Stimulated activated naive CD8-positive, alpha-beta T cell treated with anti-CD3 and anti-CD28 coated beads, Interleukin-15, amount 100 ng/mL, for 72 hours (primary cell): ENCODE measurements at regions not wholly inside any gene's neighbourhood (a gene's known extent, or its start where the extent isn't known, plus 50 kb on each side); places are given as distances from the start of the nearest gene placed in this dataset.

Source experiments
- ATAC-seq: fragments of 150-1000 bp; cut with Tn5 transposase; 2 replicates; pipeline ENCODE4 v1.10.0; 2021; ENCODE audit warnings: mild to moderate bottlenecking, moderate library complexity
- DNase-seq, 2 donors: peaks; one replicate each; pipeline ENCODE4 v3.0.0; 2021 to 2022
- H3K27ac Mint-ChIP-seq, 2 donors: one replicate each; pipeline ENCODE4 v1.8.0; 2022; ENCODE audit warnings: mild to moderate bottlenecking in 2 of 2, mixed read lengths in 2 of 2, moderate library complexity in 2 of 2
- H3K27me3 Mint-ChIP-seq: one replicate; pipeline ENCODE4 v1.8.0; 2022; ENCODE audit warnings: mixed read lengths
- H3K4me1 Mint-ChIP-seq: one replicate; pipeline ENCODE4 v1.8.0; 2022; ENCODE audit warnings: mild to moderate bottlenecking, mixed read lengths
- H3K4me3 Mint-ChIP-seq, 2 donors: one replicate each; pipeline ENCODE4 v1.8.0; 2022; ENCODE audit warnings: mild to moderate bottlenecking in 2 of 2, mixed read lengths in 2 of 2, moderate library complexity in 1 of 2
- H3K9me3 Mint-ChIP-seq, 2 donors: one replicate each; pipeline ENCODE4 v1.8.0; 2022; ENCODE audit warnings: mixed read lengths in 2 of 2

DNA sequence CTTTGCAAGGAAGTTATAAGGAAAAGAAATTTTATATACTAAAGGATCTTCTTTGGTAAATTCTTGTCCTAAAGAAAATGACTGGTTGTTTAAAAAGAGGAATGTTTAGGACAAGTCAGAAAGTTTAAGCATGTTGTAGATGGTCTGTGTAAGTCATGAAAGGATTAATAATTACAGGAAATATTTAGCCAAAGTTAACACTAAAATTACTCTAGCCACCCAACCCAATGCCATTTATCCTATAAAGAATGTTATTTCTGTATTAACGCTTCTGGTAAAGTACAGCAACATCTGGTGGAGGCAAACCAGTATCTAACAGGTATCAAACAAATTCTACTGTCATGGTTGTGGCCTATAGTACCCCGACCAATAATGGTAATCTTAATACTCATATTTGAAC, 546.9 kb upstream of the PKDCC start:
- H3K9me3 Mint-ChIP-seq, result peaks cover 13 to 31% of the 10 kb centered on the region in 2 donors
- no peak for ATAC-seq

DNA sequence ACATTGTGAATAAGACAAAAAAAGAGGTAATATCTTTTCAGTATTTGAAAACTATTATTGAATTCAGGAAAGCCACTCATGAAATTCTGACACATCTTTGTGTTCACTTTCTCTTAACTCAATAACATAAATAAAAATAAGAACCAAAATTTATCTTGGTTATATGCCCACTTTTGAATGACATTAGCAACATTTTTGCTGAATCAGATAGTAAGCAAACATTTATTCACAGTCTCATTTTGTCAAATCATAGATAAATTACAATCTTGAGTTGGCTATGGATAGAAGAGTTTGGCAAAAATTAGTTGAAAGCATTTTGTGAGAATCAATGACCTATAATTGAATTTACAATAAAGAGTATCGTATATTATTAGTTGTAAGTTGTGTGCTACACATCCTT, 545.1 kb upstream of the PKDCC start:
- no peak for DNase-seq
- Mint-ChIP-seq H3K27me3 (no peaks in the 10 kb centered on the region), H3K4me1 (no peaks in the 10 kb centered on the region), H3K27ac (no peak overlapping the region), H3K4me3 (no peak overlapping the region), H3K9me3 (peaks cover 10 to 21% of the 10 kb centered on the region in 2 donors)
- ATAC-seq, result no peak

More for the DNA sequence above, 546.9 kb upstream of the PKDCC start:
- no peak overlapping the region for H3K27ac Mint-ChIP-seq
- no peaks in the 10 kb centered on the region for H3K4me1 Mint-ChIP-seq
- no peaks in the 10 kb centered on the region for H3K27me3 Mint-ChIP-seq
- H3K4me3 Mint-ChIP-seq, result no peak overlapping the region
- no peak for DNase-seq

- peaks cover 10 to 21% of the 10 kb centered on the region in 2 donors for H3K9me3 Mint-ChIP-seq
- H3K4me3 Mint-ChIP-seq, result no peak overlapping the region
- ATAC-seq, result no peak
- no peak overlapping the region for H3K27ac Mint-ChIP-seq
- no peaks in the 10 kb centered on the region for H3K27me3 Mint-ChIP-seq
- no peaks in the 10 kb centered on the region for H3K4me1 Mint-ChIP-seq
- DNase-seq, result no peak
Measured at GRCh38 chr2:41504532-41504931, 543.3 kb upstream of the PKDCC start.

- DNase-seq, result no peak
- Mint-ChIP-seq H3K27me3 (no peaks in the 10 kb centered on the region), H3K4me1 (no peaks in the 10 kb centered on the region), H3K9me3 (no peaks in the 10 kb centered on the region), H3K27ac (no peak overlapping the region), H3K4me3 (no peak overlapping the region)
- no peak for ATAC-seq
Measured at GRCh38 chr2:41510108-41510507, 537.7 kb upstream of the PKDCC start.

DNA sequence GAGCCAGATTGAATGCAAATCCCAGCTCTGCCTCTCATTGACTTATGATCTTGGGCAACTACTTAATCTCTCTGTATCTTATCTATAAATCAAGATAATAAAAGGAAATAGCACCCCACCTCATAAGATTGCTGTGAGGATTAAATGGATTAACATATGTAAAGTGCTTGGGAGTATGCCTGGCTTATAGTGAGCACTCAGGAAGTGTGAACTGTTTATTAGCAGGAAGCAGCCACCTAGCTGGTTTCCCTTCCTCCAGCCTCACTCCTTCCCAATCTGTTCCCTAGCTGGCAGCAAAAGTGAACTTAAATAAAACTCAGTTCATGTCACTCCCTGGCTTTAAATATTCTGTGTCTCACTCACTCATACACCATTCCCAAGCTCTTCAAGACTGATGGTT, 526.6 kb upstream of the PKDCC start:
- Mint-ChIP-seq H3K9me3 (no peaks in the 10 kb centered on the region), H3K4me1 (no peaks in the 10 kb centered on the region), H3K4me3 (no peak overlapping the region), H3K27ac (no peak overlapping the region), H3K27me3 (no peaks in the 10 kb centered on the region)
- ATAC-seq (no peak), DNase-seq (no peak)

GRCh38 chr2:41527525-41528323, 520.1 kb upstream of the PKDCC start:
- H3K4me3 Mint-ChIP-seq, result no peak overlapping the region
- no peak for DNase-seq
- no peak for ATAC-seq
- no peaks in the 10 kb centered on the region for H3K4me1 Mint-ChIP-seq
- H3K27ac Mint-ChIP-seq, result no peak overlapping the region
- H3K9me3 Mint-ChIP-seq, result peaks cover 6 to 13% of the 10 kb centered on the region in 2 donors
- no peaks in the 10 kb centered on the region for H3K27me3 Mint-ChIP-seq

DNA sequence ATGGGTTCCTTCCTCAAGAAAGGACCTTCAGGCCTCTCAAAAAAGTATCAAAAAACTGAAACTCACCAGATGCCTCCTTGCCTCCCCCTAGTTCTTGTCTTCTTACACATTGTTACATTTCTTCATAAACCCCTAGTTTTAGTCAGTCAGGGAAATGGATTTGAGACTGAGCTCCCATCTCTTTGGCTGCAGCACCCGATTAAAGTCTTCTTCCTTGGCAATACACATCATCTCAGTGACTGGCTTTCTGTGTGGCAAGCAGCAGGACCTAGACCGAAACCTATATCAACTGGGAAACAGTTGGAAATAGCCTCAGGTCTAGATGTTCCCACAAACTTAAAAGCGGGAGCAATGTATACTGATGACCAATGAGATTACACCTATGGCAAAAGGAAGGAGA, 512.2 kb upstream of the PKDCC start:
- H3K4me1 Mint-ChIP-seq, result no peaks in the 10 kb centered on the region
- no peaks in the 10 kb centered on the region for H3K27me3 Mint-ChIP-seq
- H3K9me3 Mint-ChIP-seq, result peaks cover 11 to 12% of the 10 kb centered on the region in 2 donors
- DNase-seq, result no peak
- H3K4me3 Mint-ChIP-seq, result no peak overlapping the region
- ATAC-seq, result no peak
- H3K27ac Mint-ChIP-seq, result no peak overlapping the region

- H3K27me3 Mint-ChIP-seq, result no peaks in the 10 kb centered on the region
- DNase-seq (no peak), ATAC-seq (no peak)
- no peak overlapping the region for H3K4me3 Mint-ChIP-seq
- H3K9me3 Mint-ChIP-seq, result peaks cover 0 to 5% of the 10 kb centered on the region in 2 donors
- no peaks in the 10 kb centered on the region for H3K4me1 Mint-ChIP-seq
- H3K27ac Mint-ChIP-seq, result no peak overlapping the region
Measured at GRCh38 chr2:41540272-41540998, 507.4 kb upstream of the PKDCC start.

- Mint-ChIP-seq H3K9me3 (no peaks in the 10 kb centered on the region), H3K27ac (no peak overlapping the region), H3K4me1 (no peaks in the 10 kb centered on the region), H3K4me3 (no peak overlapping the region), H3K27me3 (no peaks in the 10 kb centered on the region)
- DNase-seq (no peak), ATAC-seq (no peak)
Measured at GRCh38 chr2:41543726-41544125, 504.1 kb upstream of the PKDCC start.

- DNase-seq (no peak), ATAC-seq (no peak)
- Mint-ChIP-seq H3K27me3 (no peaks in the 10 kb centered on the region), H3K4me3 (no peak overlapping the region), H3K27ac (no peak overlapping the region), H3K9me3 (no peaks in the 10 kb centered on the region), H3K4me1 (no peaks in the 10 kb centered on the region)
Measured at GRCh38 chr2:41544709-41545108, 503.1 kb upstream of the PKDCC start.

GRCh38 chr2:41546031-41546430, 501.8 kb upstream of the PKDCC start:
- Mint-ChIP-seq H3K9me3 (no peaks in the 10 kb centered on the region), H3K4me1 (no peaks in the 10 kb centered on the region), H3K27me3 (no peaks in the 10 kb centered on the region), H3K27ac (no peak overlapping the region), H3K4me3 (no peak overlapping the region)
- DNase-seq (no peak), ATAC-seq (no peak)

DNA sequence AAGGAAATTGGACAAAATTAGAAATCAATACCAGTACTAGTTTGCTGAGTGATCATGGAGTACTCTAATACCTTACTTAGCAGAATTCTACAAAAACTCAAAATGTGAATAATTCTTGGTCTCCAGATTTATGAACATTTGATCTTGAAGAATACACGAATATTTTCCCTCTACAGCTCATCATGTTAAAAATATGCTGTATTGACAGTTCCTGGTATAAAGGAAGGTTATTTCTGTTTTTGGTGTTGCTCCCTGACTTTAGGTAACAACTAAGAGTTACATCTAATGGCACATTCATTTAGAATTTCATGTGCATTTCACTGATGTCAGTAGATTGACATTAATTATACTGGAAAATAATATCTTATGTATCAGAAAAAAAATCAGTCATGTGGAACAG, 479.2 kb upstream of the PKDCC start:
- no peak overlapping the region for H3K4me3 Mint-ChIP-seq
- DNase-seq (no peak), ATAC-seq (no peak)
- H3K27me3 Mint-ChIP-seq, result no peaks in the 10 kb centered on the region
- no peak overlapping the region for H3K27ac Mint-ChIP-seq
- no peaks in the 10 kb centered on the region for H3K4me1 Mint-ChIP-seq
- peaks cover 4 to 7% of the 10 kb centered on the region in 2 donors for H3K9me3 Mint-ChIP-seq

DNA sequence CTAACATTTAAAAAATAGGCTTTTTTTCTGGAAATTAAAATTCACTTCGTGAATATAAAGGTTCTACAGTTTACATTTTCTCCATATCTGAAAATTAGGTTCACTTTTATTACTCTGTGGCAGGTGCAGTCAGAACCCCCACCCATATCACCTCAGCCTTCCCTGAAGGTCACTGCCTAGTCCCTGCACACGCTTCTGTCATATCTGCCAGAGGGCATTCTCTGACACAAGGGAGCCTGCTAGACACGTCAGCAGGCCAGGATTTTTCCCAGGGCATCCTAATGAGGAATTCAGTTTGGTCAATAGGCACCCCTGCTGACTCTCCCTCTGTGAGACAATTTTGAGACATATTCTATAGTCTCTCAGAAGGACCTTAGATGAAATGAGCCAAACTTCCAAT, 475.7 kb upstream of the PKDCC start:
- Mint-ChIP-seq H3K9me3 (peaks cover 4 to 6% of the 10 kb centered on the region in 2 donors), H3K4me1 (no peaks in the 10 kb centered on the region), H3K27ac (no peak overlapping the region), H3K4me3 (no peak overlapping the region), H3K27me3 (no peaks in the 10 kb centered on the region)
- ATAC-seq (no peak), DNase-seq (no peak)

GRCh38 chr2:41576423-41576822, 471.4 kb upstream of the PKDCC start:
- no peaks in the 10 kb centered on the region for H3K4me1 Mint-ChIP-seq
- no peak overlapping the region for H3K27ac Mint-ChIP-seq
- DNase-seq (no peak), ATAC-seq (no peak)
- H3K27me3 Mint-ChIP-seq, result no peaks in the 10 kb centered on the region
- no peaks in the 10 kb centered on the region for H3K9me3 Mint-ChIP-seq
- no peak overlapping the region for H3K4me3 Mint-ChIP-seq

- H3K4me3 Mint-ChIP-seq, result no peak overlapping the region
- H3K27me3 Mint-ChIP-seq, result no peaks in the 10 kb centered on the region
- no peak overlapping the region for H3K27ac Mint-ChIP-seq
- ATAC-seq, result no peak
- H3K9me3 Mint-ChIP-seq, result peaks cover 19 to 30% of the 10 kb centered on the region in 2 donors
- no peak for DNase-seq
- H3K4me1 Mint-ChIP-seq, result no peaks in the 10 kb centered on the region
Measured at GRCh38 chr2:41579806-41580205, 468.0 kb upstream of the PKDCC start.

DNA sequence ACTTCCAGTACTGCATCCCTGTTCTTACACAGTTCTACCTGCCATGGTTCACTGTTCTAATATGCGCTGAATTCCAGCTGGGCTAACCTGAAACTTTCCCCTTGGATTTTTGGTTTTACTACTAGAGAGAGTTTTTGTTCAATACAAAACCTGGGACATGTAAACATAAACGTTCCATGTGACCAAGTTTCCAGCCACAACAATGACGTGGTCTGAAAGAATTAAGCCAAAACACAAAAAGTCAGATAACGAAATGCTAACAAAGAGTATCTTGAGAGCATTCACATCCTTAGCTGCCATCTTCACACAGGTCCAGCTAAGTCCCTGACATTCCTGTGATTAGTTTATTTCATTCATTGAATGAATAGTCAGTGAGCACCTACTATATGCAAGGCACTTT, 467.0 kb upstream of the PKDCC start:
- Mint-ChIP-seq H3K27ac (no peak overlapping the region), H3K4me3 (no peak overlapping the region), H3K27me3 (no peaks in the 10 kb centered on the region), H3K4me1 (no peaks in the 10 kb centered on the region), H3K9me3 (peaks cover 29 to 40% of the 10 kb centered on the region in 2 donors)
- DNase-seq (no peak), ATAC-seq (no peak)
